SKM-1 treated with dmso at 0.1 percent for 144 hours (cell line): ENCODE measurements at regions not wholly inside any gene's neighbourhood (a gene's known extent, or its start where the extent isn't known, plus 50 kb on each side); places are given as distances from the start of the nearest gene placed in this dataset.
"Not testable (repeated sequence)": the region's sequence is repeated elsewhere in the genome, so short reads cannot be mapped to it uniquely, and the experiment has no call there.

ENCODE experiments used
- DNase-seq: peaks from one replicate; lab custom pipeline; 2025; ENCODE audit not compliant: unreplicated experiment; lab: John Stamatoyannopoulos, UW

- no peak for DNase-seq
Measured at GRCh38 chr3:174536319-174536718, 322.8 kb upstream of the NAALADL2 start.

- DNase-seq, result no peak
Measured at GRCh38 chr3:174538151-174538550, 321.0 kb upstream of the NAALADL2 start.

- DNase-seq, result no peak
Measured at GRCh38 chr3:174540116-174540908, 318.8 kb upstream of the NAALADL2 start.

- no peak for DNase-seq
Measured at GRCh38 chr3:174541708-174542315, 317.3 kb upstream of the NAALADL2 start.

GRCh38 chr3:174547801-174548435 lies 311.2 kb upstream of the NAALADL2 start:
- DNase-seq, result no peak

GRCh38 chr3:174548841-174549623 lies 310.1 kb upstream of the NAALADL2 start:
- no peak for DNase-seq

- DNase-seq, result no peak
Measured at GRCh38 chr3:174581558-174581957, 277.6 kb upstream of the NAALADL2 start.

GRCh38 chr3:174583396-174583795 lies 275.7 kb upstream of the NAALADL2 start:
- DNase-seq, result no peak

- DNase-seq, result not testable (repeated sequence)
Measured at GRCh38 chr3:174587137-174587536, 272.0 kb upstream of the NAALADL2 start.

GRCh38 chr3:174596447-174596982 lies 262.6 kb upstream of the NAALADL2 start:
- peak; percentile 14 for DNase-seq

GRCh38 chr3:174598885-174599439 lies 260.2 kb upstream of the NAALADL2 start:
- DNase-seq, result no peak

- DNase-seq, result no peak
Measured at GRCh38 chr3:174613173-174613572, 246.0 kb upstream of the NAALADL2 start.

- DNase-seq, result no peak
Measured at GRCh38 chr3:174614036-174614435, 245.1 kb upstream of the NAALADL2 start.

GRCh38 chr3:174618368-174619080 lies 240.6 kb upstream of the NAALADL2 start:
- no peak for DNase-seq

- DNase-seq, result no peak
Measured at GRCh38 chr3:174619239-174619638, 239.9 kb upstream of the NAALADL2 start.

- no peak for DNase-seq
Measured at GRCh38 chr3:174620138-174620537, 239.0 kb upstream of the NAALADL2 start.

GRCh38 chr3:174620855-174621472 lies 238.2 kb upstream of the NAALADL2 start:
- no peak for DNase-seq

- DNase-seq, result no peak
Measured at GRCh38 chr3:174633342-174633741, 225.8 kb upstream of the NAALADL2 start.

- DNase-seq, result no peak
Measured at GRCh38 chr3:174636451-174636850, 222.7 kb upstream of the NAALADL2 start.

GRCh38 chr3:174639406-174639805 lies 219.7 kb upstream of the NAALADL2 start:
- no peak for DNase-seq
